DMS79 treated with DMSO at 0.1 percent for 48 hours (cell line): ENCODE measurements at regions not wholly inside any gene's neighbourhood (a gene's known extent, or its start where the extent isn't known, plus 50 kb on each side); places are given as distances from the start of the nearest gene placed in this dataset.
A peak's percentile ranks its signal among the peaks of the same experiment; 100 is the strongest.
"Not testable (repeated sequence)": the region's sequence is repeated elsewhere in the genome, so short reads cannot be mapped to it uniquely, and the experiment has no call there.

Experiments used
- DNase-seq: peaks from one replicate; lab custom pipeline; 2025; lab: John Stamatoyannopoulos, UW

GRCh38 chr2:144011553-144011952 lies 508.4 kb downstream of the ZEB2 start:
- no peak for DNase-seq

- no peak for DNase-seq
These were observed 508.8 kb downstream of the ZEB2 start for GRCh38 chr2:144011098-144011497.

- no peak for DNase-seq
These were observed 509.7 kb downstream of the ZEB2 start for GRCh38 chr2:144010096-144010836.

GRCh38 chr2:144006139-144006538 lies 513.8 kb downstream of the ZEB2 start:
- DNase-seq: no peak

GRCh38 chr2:144004742-144005141 lies 515.2 kb downstream of the ZEB2 start:
- no peak for DNase-seq

- no peak for DNase-seq
These were observed 516.4 kb downstream of the ZEB2 start for GRCh38 chr2:144003460-144004075.

- peak; percentile 12 for DNase-seq
These were observed 522.9 kb downstream of the ZEB2 start for GRCh38 chr2:143996974-143997373.

GRCh38 chr2:143994961-143995360 lies 525.0 kb downstream of the ZEB2 start:
- no peak for DNase-seq

GRCh38 chr2:143991596-143991995 lies 528.3 kb downstream of the ZEB2 start:
- DNase-seq: not testable (repeated sequence)

GRCh38 chr2:143988082-143988481 lies 531.8 kb downstream of the ZEB2 start:
- DNase-seq: no peak

- DNase-seq: no peak
These were observed 538.5 kb downstream of the ZEB2 start for GRCh38 chr2:143981428-143981827.

GRCh38 chr2:143977356-143977755 lies 542.6 kb downstream of the ZEB2 start:
- no peak for DNase-seq

- DNase-seq: no peak
These were observed 544.7 kb downstream of the ZEB2 start for GRCh38 chr2:143975216-143975615.

GRCh38 chr2:143974262-143974661 lies 545.7 kb downstream of the ZEB2 start:
- no peak for DNase-seq

- DNase-seq: no peak
These were observed 551.1 kb downstream of the ZEB2 start for GRCh38 chr2:143968860-143969259.

- no peak for DNase-seq
These were observed 551.6 kb downstream of the ZEB2 start for GRCh38 chr2:143968360-143968759.

GRCh38 chr2:143965493-143966164 lies 554.3 kb downstream of the ZEB2 start:
- DNase-seq: no peak

GRCh38 chr2:143964891-143965290 lies 555.0 kb downstream of the ZEB2 start:
- no peak for DNase-seq

- DNase-seq: no peak
These were observed 559.7 kb downstream of the ZEB2 start for GRCh38 chr2:143960177-143960576.

- no peak for DNase-seq
These were observed 562.6 kb downstream of the ZEB2 start for GRCh38 chr2:143957321-143957720.

GRCh38 chr2:143955401-143956065 lies 564.4 kb downstream of the ZEB2 start:
- DNase-seq: no peak

GRCh38 chr2:143954844-143955243 lies 565.1 kb downstream of the ZEB2 start:
- DNase-seq: no peak

- DNase-seq: no peak
These were observed 565.7 kb downstream of the ZEB2 start for GRCh38 chr2:143954186-143954585.
